IMR-90 (cell line): ENCODE measurements at regions not wholly inside any gene's neighbourhood (a gene's known extent, or its start where the extent isn't known, plus 50 kb on each side); places are given as distances from the start of the nearest gene placed in this dataset.
"Not testable (repeated sequence)": the region's sequence is repeated elsewhere in the genome, so short reads cannot be mapped to it uniquely, and the experiment has no call there.

Experiments used
- BHLHE40 ChIP-seq: fragments of 150-350 bp; IDR thresholded peaks from 2 replicates; pipeline ENCODE4 v1.6.1; 2016; ENCODE audit warnings: mild to moderate bottlenecking, low read depth, low read length
- CEBPB ChIP-seq: IDR thresholded peaks from 2 replicates; pipeline ENCODE4 v1.6.1; 2012; ENCODE audit warnings: low read depth, low read length, improper control_type of control experiment
- POLR2A ChIP-seq: IDR thresholded peaks from 2 replicates; pipeline ENCODE4 v1.6.1; 2012; ENCODE audit warnings: mild to moderate bottlenecking, low read depth, low read length
- RAD21 ChIP-seq: IDR thresholded peaks from 2 replicates; pipeline ENCODE4 v1.6.1; 2012; ENCODE audit warnings: low read length, improper control_type of control experiment
- RFX5 ChIP-seq: IDR thresholded peaks from 2 replicates; pipeline ENCODE4 v1.8.0; 2012; ENCODE audit warnings: low read depth, mild to moderate bottlenecking, low read length, moderate library complexity
- SMC3 ChIP-seq: fragments of 150-350 bp; IDR thresholded peaks from 2 replicates; pipeline ENCODE4 v1.6.1; 2016; ENCODE audit warnings: low read depth, mild to moderate bottlenecking, antibody characterized with exemption, low read length, moderate library complexity
- TF ChIP-seq, protein P1 (sequence below): conservative IDR thresholded peaks from 2 replicates; pipeline ENCODE4 v1.5.1; 2012; ENCODE audit warnings: mild to moderate bottlenecking, low read depth, low read length, improper control_type of control experiment
- TF ChIP-seq, protein P2 (sequence below): fragments of 150-350 bp; IDR thresholded peaks from 2 replicates; pipeline ENCODE4 v1.6.1; 2017; ENCODE audit warnings: mild to moderate bottlenecking, antibody characterized with exemption, low read length, low read depth

DNA sequence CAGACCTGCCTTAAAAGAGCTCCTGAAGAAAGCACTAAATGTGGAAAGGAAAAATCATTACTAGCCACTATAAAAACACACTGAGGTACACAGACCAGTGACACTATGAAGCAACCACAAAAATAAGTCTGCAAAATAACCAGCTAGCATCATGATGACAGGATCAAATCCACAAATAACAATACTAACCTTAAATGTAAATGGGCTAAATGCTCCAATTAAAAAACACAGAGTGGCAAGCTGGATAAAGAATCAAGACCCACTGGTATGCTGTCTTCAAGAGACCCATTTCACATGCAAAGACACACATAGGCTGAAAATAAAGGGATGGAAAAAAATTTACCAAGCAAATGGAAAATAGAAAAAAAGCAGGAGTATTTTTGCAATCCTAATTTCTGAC lies 114.5 kb downstream of the MTHFS start:
- not testable (repeated sequence) for TF ChIP-seq CEBPB, POLR2A, RAD21, BHLHE40, SMC3, RFX5
- TF ChIP-seq, protein P1, sequence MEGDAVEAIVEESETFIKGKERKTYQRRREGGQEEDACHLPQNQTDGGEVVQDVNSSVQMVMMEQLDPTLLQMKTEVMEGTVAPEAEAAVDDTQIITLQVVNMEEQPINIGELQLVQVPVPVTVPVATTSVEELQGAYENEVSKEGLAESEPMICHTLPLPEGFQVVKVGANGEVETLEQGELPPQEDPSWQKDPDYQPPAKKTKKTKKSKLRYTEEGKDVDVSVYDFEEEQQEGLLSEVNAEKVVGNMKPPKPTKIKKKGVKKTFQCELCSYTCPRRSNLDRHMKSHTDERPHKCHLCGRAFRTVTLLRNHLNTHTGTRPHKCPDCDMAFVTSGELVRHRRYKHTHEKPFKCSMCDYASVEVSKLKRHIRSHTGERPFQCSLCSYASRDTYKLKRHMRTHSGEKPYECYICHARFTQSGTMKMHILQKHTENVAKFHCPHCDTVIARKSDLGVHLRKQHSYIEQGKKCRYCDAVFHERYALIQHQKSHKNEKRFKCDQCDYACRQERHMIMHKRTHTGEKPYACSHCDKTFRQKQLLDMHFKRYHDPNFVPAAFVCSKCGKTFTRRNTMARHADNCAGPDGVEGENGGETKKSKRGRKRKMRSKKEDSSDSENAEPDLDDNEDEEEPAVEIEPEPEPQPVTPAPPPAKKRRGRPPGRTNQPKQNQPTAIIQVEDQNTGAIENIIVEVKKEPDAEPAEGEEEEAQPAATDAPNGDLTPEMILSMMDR, result not testable (repeated sequence)
- TF ChIP-seq, protein P2, sequence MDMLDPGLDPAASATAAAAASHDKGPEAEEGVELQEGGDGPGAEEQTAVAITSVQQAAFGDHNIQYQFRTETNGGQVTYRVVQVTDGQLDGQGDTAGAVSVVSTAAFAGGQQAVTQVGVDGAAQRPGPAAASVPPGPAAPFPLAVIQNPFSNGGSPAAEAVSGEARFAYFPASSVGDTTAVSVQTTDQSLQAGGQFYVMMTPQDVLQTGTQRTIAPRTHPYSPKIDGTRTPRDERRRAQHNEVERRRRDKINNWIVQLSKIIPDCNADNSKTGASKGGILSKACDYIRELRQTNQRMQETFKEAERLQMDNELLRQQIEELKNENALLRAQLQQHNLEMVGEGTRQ, result not testable (repeated sequence)
